UCSD-AML1 (cell line): ENCODE measurements at regions not wholly inside any gene's neighbourhood (a gene's known extent, or its start where the extent isn't known, plus 50 kb on each side); places are given as distances from the start of the nearest gene placed in this dataset.

Experiments
- DNase-seq: peaks from one replicate; lab custom pipeline; 2025; ENCODE audit not compliant: unreplicated experiment; lab: John Stamatoyannopoulos, UW

GRCh38 chr13:106650690-106651205 is 82.8 kb upstream of the ARGLU1 start:
- no peak for DNase-seq

DNA sequence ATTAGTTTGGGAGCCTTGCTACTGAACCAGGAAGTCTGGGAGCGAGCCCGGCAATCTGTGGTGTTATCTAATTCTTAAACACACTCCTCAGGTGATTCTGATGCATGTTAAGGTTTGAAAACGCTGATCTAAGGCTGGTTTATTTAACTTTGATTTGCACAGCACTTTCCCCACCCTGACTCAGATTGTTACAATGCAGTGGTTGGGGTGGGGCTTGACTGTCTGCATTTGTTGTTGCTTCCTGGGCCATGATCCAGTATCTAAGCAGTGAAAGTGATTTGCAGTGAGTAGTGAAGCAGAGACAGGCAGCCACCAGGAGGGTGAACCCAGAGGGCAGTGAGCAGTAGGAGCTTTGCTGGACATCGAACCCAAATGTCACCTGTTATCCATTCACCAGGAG is 81.6 kb upstream of the ARGLU1 start:
- no peak for DNase-seq

GRCh38 chr13:106640515-106640914 is 72.6 kb upstream of the ARGLU1 start:
- no peak for DNase-seq

DNA sequence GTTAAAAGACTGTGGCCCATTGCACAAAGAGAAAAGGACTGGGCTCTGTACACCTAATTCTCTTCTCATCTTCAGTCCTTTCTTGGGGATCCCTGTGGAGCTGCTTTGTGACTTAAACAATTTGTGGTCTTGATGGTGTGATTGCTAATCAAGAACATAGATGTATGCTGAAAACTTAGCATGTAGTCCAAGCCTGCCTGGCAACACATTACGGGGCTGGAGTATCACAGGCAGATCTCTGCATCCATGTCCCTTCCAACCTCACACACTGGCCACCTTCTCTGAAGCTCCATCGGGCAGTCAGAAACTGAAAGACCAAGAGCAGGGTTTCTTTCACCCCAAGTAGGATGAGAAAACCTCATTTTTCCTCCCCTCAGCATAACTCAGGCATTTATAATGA is 69.6 kb upstream of the ARGLU1 start:
- DNase-seq, result no peak

DNA sequence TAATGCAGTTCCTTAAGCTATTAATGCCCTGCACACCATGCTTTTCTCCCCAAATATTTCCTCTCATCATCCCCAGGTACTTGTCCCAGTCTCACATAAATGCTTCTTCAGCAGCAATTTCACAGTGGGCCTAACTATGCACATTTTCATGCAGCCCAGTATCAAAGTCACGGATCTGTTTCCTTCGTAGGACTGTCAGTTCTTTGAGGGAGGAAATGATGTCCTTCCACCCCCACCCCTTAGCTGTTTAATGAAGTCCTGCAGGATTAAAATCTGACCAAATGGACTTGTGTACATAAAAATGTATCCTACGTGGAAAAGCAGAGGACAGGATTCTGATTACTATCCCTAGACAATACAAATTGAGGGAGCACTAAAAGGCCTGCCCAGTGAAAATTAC is 68.6 kb upstream of the ARGLU1 start:
- no peak for DNase-seq

- no peak for DNase-seq
These were observed 67.7 kb upstream of the ARGLU1 start for GRCh38 chr13:106635616-106636015.

- no peak for DNase-seq
These were observed 65.4 kb upstream of the ARGLU1 start for GRCh38 chr13:106633321-106633720.

GRCh38 chr13:106630650-106631049 is 62.7 kb upstream of the ARGLU1 start:
- DNase-seq, result no peak

- no peak for DNase-seq
These were observed 62.2 kb upstream of the ARGLU1 start for GRCh38 chr13:106630162-106630561.

GRCh38 chr13:106628936-106629659 is 61.2 kb upstream of the ARGLU1 start:
- no peak for DNase-seq

DNA sequence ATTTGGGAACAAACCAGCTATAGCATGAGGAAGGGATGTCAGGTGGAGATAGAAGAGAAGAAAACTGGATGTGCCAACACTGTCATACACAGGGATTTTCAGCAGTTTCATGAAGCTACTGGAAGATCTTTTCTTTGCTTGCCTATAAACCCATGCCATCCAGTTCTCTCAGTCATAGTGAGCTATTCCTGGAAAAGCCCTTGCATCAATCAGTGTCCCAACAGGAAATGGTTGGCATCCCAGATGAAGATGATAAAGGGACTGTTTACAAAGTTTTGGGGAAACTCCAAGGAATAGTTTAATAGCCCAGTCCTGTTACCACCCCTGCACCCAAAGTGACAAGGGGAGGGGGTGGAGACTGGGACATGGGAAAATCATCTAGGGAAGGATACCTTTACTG is 58.5 kb upstream of the ARGLU1 start:
- DNase-seq, result no peak

- no peak for DNase-seq
These were observed 57.6 kb upstream of the ARGLU1 start for GRCh38 chr13:106625578-106625977.

- no peak for DNase-seq
These were observed 56.0 kb upstream of the ARGLU1 start for GRCh38 chr13:106623799-106624460.

- no peak for DNase-seq
These were observed 53.9 kb upstream of the ARGLU1 start for GRCh38 chr13:106621833-106622232.

DNA sequence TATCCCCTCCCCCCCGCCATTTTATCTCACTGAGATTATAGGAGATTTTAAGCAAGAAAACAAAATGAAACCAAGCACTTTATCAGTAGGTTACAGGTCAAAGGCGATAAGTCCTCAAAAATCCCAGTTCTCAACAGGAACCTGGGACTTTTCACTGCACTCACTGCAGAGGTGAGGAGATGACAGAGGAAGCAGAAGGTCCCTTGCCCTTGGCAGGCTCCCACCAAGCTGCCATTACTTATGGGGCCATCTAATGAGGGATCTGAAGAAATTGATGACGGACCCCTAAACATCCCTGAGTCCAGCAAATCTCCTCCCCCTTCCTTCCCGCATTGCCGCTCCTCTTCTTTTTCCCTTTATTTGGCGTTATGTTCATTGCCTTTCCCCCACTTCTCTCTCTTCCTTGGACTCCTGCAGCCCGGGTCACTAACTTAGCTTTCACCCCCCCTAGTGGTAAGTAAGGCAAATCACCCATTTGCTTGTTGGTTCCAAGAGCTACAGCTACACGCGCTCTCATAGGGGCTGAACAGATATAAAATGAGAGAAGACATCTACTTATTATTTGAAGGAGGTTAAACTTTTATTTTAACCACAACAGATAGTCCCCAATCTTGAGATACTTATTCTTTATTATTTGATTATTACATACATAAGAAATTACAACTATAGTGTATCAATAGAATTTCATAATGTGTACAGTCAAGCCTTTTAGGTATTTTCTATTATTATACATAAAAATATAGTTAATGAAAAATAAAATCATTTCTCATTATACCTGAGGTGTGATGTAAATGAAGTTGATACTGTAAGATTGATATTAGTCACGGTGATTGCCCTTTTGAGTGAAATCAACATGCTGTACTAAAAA is 52.0 kb upstream of the ARGLU1 start:
- DNase-seq, result peak; percentile 15
